ENCODE measurements at regions not wholly inside any gene's neighbourhood (a gene's known extent, or its start where the extent isn't known, plus 50 kb on each side); places are given as distances from the start of the nearest gene placed in this dataset.

GRCh38 chr10:20966426-20966825 lies 69.3 kb upstream of the NEBL start:
- TF ChIP-seq CTCF (optimal IDR thresholded peaks at IDR 0.05 in 1 of 3, IDR thresholded peaks at IDR 0.05 in 1 of 3, conservative IDR thresholded peaks at IDR 0.05 in 1 of 3; ENCODE audit: extremely low read depth in 1 of 3, insufficient read depth in 2 of 3, low read length in 3 of 3), result no peak
- TF ChIP-seq EZH2 (IDR thresholded peaks at IDR 0.05; ENCODE audit: low read length), result no peak

Measured in keratinocyte (primary cell).